ENCODE measurements at regions not wholly inside any gene's neighbourhood (a gene's known extent, or its start where the extent isn't known, plus 50 kb on each side); places are given as distances from the start of the nearest gene placed in this dataset.
"Not testable (repeated sequence)": the region's sequence is repeated elsewhere in the genome, so short reads cannot be mapped to it uniquely, and the experiment has no call there.

GRCh38 chr12:3419558-3419957, 71.4 kb upstream of the PRMT8 start:
- H3K9me3 ChIP-seq = peaks cover 0 to 19% (median 11%) of the 10 kb centered on the region in 4 donors
- peaks cover 0 to 46% (median 0%) of the 10 kb centered on the region in 3 donors for H3K27me3 ChIP-seq
- DNase-seq = no peak
- no peak overlapping the region for H3K4me3 ChIP-seq
- TF ChIP-seq, protein P1, sequence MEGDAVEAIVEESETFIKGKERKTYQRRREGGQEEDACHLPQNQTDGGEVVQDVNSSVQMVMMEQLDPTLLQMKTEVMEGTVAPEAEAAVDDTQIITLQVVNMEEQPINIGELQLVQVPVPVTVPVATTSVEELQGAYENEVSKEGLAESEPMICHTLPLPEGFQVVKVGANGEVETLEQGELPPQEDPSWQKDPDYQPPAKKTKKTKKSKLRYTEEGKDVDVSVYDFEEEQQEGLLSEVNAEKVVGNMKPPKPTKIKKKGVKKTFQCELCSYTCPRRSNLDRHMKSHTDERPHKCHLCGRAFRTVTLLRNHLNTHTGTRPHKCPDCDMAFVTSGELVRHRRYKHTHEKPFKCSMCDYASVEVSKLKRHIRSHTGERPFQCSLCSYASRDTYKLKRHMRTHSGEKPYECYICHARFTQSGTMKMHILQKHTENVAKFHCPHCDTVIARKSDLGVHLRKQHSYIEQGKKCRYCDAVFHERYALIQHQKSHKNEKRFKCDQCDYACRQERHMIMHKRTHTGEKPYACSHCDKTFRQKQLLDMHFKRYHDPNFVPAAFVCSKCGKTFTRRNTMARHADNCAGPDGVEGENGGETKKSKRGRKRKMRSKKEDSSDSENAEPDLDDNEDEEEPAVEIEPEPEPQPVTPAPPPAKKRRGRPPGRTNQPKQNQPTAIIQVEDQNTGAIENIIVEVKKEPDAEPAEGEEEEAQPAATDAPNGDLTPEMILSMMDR (IDR thresholded peaks at IDR 0.05) = no peak
- TF ChIP-seq POLR2AphosphoS5 (IDR thresholded peaks at IDR 0.05) = no peak
- TF ChIP-seq EP300 (IDR thresholded peaks at IDR 0.05) = no peak
- TF ChIP-seq POLR2A (IDR thresholded peaks at IDR 0.05) = no peak
- no peak overlapping the region for H3K27ac ChIP-seq
- intact Hi-C loops (cut with DNase I; ENCODE audit: low total_unique reads) = no loop called here
- 64 to 70% (median 66%) methylated on average over 3 of the region's 3 CpGs for WGBS, 5 donors
- H3K4me1 ChIP-seq = no peaks in the 10 kb centered on the region
- no peaks in the 10 kb centered on the region for H3K36me3 ChIP-seq

DNA sequence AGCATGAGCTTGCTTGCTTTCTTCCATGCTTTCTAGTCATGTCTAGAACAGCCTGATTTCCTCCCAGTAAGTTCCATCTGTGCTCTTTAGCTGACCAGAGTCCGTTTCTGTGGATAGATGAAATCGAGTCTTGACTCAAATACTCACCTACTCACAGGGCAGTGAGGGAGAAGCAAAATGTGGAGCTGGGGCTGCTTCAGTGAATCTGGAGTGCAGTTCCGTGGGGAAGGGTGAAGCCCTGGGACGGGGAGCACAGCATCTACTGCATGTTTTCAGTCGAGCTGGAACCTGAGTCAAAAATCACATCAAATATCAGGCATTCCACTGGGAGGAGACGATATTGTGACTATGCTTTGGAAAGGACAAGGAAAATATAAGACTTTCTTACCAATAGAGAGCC, 70.3 kb upstream of the PRMT8 start:
- H3K27me3 ChIP-seq = peaks cover 0 to 47% (median 0%) of the 10 kb centered on the region in 3 donors
- H3K4me3 ChIP-seq = no peak overlapping the region
- 53 to 69% (median 65%) methylated on average over 6 of the region's 6 CpGs for WGBS, 5 donors
- H3K36me3 ChIP-seq = no peaks in the 10 kb centered on the region
- TF ChIP-seq EP300 (IDR thresholded peaks at IDR 0.05) (no peak), POLR2A (IDR thresholded peaks at IDR 0.05) (no peak), POLR2AphosphoS5 (IDR thresholded peaks at IDR 0.05) (no peak)
- TF ChIP-seq, protein P1 (IDR thresholded peaks at IDR 0.05) = no peak
- H3K4me1 ChIP-seq = no peaks in the 10 kb centered on the region
- intact Hi-C loops (cut with DNase I; ENCODE audit: low total_unique reads) = no loop called here
- peaks cover 0 to 13% (median 8%) of the 10 kb centered on the region in 4 donors for H3K9me3 ChIP-seq
- no peak for DNase-seq
- H3K27ac ChIP-seq = no peak overlapping the region

GRCh38 chr12:3421191-3421978, 69.6 kb upstream of the PRMT8 start:
- no peak for DNase-seq
- TF ChIP-seq POLR2AphosphoS5 (IDR thresholded peaks at IDR 0.05) (no peak), EP300 (IDR thresholded peaks at IDR 0.05) (no peak), POLR2A (IDR thresholded peaks at IDR 0.05) (no peak)
- TF ChIP-seq, protein P1 (IDR thresholded peaks at IDR 0.05) = no peak
- no peak overlapping the region for H3K4me3 ChIP-seq
- H3K36me3 ChIP-seq = no peaks in the 10 kb centered on the region
- no peaks in the 10 kb centered on the region for H3K4me1 ChIP-seq
- WGBS, 5 donors = 43 to 57% (median 49%) methylated on average over 12 to 13 of the region's 13 CpGs
- intact Hi-C loops (cut with DNase I; ENCODE audit: low total_unique reads) = no loop called here
- peaks cover 0 to 13% (median 8%) of the 10 kb centered on the region in 4 donors for H3K9me3 ChIP-seq
- H3K27me3 ChIP-seq = peaks cover 0 to 43% (median 0%) of the 10 kb centered on the region in 3 donors
- no peak overlapping the region for H3K27ac ChIP-seq

DNA sequence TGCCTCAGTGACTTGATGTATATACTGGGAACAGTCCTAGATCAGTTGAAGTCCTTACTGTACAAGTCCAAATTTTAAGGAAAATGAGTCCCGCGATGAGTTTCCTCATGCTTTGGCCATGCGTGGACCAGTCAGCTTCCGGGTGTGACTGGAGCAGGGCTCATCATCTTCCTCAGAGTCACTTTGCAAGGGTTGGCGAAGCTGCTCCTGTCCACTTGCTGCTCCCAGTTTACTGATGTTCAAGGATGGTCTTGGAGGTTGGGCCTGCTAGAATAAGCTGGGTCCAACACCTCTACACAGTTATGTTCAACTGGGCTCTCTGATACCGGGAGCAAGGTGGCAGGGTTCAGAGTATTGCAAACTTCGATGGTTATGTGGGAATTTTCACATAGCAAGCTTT, 66.2 kb upstream of the PRMT8 start:
- peaks cover 0 to 13% (median 8%) of the 10 kb centered on the region in 4 donors for H3K9me3 ChIP-seq
- intact Hi-C loops (cut with DNase I; ENCODE audit: low total_unique reads); H3K4me3 ChIP-seq; H3K36me3 ChIP-seq; H3K27ac ChIP-seq; DNase-seq; H3K4me1 ChIP-seq: not testable (repeated sequence)
- H3K27me3 ChIP-seq = peaks cover 0 to 41% (median 0%) of the 10 kb centered on the region in 3 donors
- WGBS, 5 donors = 76 to 94% (median 83%) methylated on average over 7 of the region's 7 CpGs

DNA sequence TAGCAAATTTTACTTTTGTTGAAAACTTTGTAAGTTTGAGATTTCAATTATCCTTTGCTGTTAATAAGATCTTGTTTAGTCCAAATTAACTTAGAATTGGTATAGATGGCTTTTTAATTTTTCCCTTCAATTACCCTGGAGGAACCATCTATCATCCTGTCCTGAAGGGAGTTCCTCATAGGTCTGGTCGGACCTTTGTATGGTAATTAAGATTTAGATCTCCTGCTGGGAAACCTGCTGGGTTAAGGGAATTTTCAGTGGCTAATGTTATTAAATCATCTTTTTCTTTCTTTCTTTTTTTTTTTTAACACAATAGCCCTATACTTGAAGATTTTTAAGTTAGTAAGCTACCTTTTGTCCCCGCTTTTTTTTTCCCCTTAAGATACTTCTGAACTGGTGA, 63.0 kb upstream of the PRMT8 start:
- intact Hi-C loops (cut with DNase I; ENCODE audit: low total_unique reads) = no loop called here

More for the DNA sequence above, 63.0 kb upstream of the PRMT8 start:
- H3K36me3 ChIP-seq = no peaks in the 10 kb centered on the region
- H3K4me1 ChIP-seq = peaks cover 0 to 12% (median 4%) of the 10 kb centered on the region in 4 donors
- no peak for DNase-seq
- WGBS, 5 donors = 59 to 76% (median 65%) methylated on average over 2 of the region's 2 CpGs
- peaks cover 0 to 7% (median 3%) of the 10 kb centered on the region in 4 donors for H3K9me3 ChIP-seq
- H3K27me3 ChIP-seq = peaks cover 0 to 13% (median 0%) of the 10 kb centered on the region in 3 donors
- H3K27ac ChIP-seq = no peak overlapping the region
- TF ChIP-seq POLR2AphosphoS5 (IDR thresholded peaks at IDR 0.05) = no peak
- H3K4me3 ChIP-seq = no peak overlapping the region
